Thyroid gland (tissue), 4 donors: ENCODE measurements at regions not wholly inside any gene's neighbourhood (a gene's known extent, or its start where the extent isn't known, plus 50 kb on each side); places are given as distances from the start of the nearest gene placed in this dataset.

Experiments used
- POLR2A ChIP-seq, 2 donors: fragments of 450-650 bp; IDR thresholded peaks; one replicate each; pipeline ENCODE4 v1.6.1; 2017; ENCODE audit warnings: antibody characterized with exemption in 2 of 2, mild to moderate bottlenecking in 2 of 2, moderate library complexity in 1 of 2
- TF ChIP-seq, protein P1 (sequence below), 6 experiments: fragments of 200-600 bp in 3 of 6; fragments of 450-650 bp in 3 of 6; sonication (generic) in 3 of 6; IDR thresholded peaks; one replicate each; pipeline ENCODE4 v1.5.1; 2016 to 2019; ENCODE audit warnings: antibody characterized with exemption in 6 of 6, mild to moderate bottlenecking in 2 of 6, inconsistent platforms in 1 of 6, moderate library complexity in 1 of 6

DNA sequence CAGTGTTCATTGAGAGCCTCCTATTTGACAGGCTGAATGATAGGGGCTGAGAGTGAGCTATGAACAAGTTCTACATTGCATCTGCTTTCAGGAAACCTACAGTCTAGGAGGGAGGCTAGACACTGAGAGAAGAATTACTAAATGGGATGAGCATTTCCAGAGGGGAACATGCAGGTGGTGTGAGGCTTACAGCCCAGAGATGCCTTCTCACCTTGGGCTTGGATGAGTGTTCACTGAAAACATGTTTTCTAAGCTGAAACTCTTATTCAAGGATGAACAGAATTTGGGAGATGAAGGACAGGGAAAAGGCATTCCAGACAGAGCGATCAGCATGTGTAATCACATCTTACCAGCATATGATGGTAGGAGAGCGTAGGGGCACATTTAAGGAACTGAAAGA lies 177.5 kb upstream of the E2F8 start:
- TF ChIP-seq, protein P1, sequence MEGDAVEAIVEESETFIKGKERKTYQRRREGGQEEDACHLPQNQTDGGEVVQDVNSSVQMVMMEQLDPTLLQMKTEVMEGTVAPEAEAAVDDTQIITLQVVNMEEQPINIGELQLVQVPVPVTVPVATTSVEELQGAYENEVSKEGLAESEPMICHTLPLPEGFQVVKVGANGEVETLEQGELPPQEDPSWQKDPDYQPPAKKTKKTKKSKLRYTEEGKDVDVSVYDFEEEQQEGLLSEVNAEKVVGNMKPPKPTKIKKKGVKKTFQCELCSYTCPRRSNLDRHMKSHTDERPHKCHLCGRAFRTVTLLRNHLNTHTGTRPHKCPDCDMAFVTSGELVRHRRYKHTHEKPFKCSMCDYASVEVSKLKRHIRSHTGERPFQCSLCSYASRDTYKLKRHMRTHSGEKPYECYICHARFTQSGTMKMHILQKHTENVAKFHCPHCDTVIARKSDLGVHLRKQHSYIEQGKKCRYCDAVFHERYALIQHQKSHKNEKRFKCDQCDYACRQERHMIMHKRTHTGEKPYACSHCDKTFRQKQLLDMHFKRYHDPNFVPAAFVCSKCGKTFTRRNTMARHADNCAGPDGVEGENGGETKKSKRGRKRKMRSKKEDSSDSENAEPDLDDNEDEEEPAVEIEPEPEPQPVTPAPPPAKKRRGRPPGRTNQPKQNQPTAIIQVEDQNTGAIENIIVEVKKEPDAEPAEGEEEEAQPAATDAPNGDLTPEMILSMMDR (IDR thresholded peaks at IDR 0.05) = no peak
- no peak for TF ChIP-seq POLR2A (IDR thresholded peaks at IDR 0.05)
